WERI-Rb-1 (cell line): ENCODE measurements at regions not wholly inside any gene's neighbourhood (a gene's known extent, or its start where the extent isn't known, plus 50 kb on each side); places are given as distances from the start of the nearest gene placed in this dataset.
"Not testable (repeated sequence)": the region's sequence is repeated elsewhere in the genome, so short reads cannot be mapped to it uniquely, and the experiment has no call there.

Experiments
- DNase-seq: peaks from one replicate; pipeline ENCODE4 v3.0.0-alpha.2; 2020
- H3K27ac ChIP-seq: fragments of 250-450 bp; sonication (Bioruptor Pico); 2 replicates; pipeline ENCODE4 v1.5.1; 2020; ENCODE audit warnings: mild to moderate bottlenecking, moderate library complexity
- H3K27me3 ChIP-seq: fragments of 250-450 bp; sonication (Bioruptor Pico); 2 replicates; pipeline ENCODE4 v1.5.1; 2021; ENCODE audit warnings: mild to moderate bottlenecking, low read depth, moderate library complexity; ENCODE audit not compliant: insufficient read depth, severe bottlenecking
- H3K36me3 ChIP-seq: fragments of 250-450 bp; sonication (Bioruptor Pico); 2 replicates; pipeline ENCODE4 v1.5.1; 2020; ENCODE audit warnings: mild to moderate bottlenecking, moderate library complexity
- H3K4me3 ChIP-seq: 2 replicates; pipeline ENCODE4 v1.5.1; 2011; ENCODE audit warnings: low read depth, mild to moderate bottlenecking, control low read depth, low read length
- H3K9me3 ChIP-seq: fragments of 250-450 bp; sonication (Bioruptor Pico); 2 replicates; pipeline ENCODE4 v1.5.1; 2021; ENCODE audit warnings: mild to moderate bottlenecking, moderate library complexity; ENCODE audit not compliant: severe bottlenecking
- CTCF ChIP-seq: IDR thresholded peaks from 2 replicates; pipeline ENCODE4 v1.5.1; 2011; ENCODE audit warnings: low read depth, mild to moderate bottlenecking, control low read depth, inconsistent platforms, low read length

DNA sequence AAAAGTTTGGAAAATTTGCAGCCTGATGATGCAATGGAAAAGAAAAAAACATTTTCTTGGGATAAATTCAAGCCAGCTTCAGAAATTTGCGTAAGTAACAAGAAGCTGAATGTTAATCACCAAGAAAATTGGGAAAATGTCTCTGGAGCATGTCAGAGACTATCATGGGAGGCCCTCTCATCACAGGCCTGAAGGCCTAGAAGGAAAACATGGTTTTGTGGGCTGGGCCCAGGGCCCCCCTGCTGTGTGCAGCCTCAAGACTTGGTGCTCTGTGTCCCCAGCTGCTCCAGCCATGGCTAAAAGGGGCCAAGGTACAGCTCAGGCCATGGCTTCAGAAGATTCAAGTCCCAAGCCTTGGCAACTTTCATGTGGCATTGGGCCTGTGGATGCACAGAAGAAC lies 1049.8 kb upstream of the GRIA3 start:
- DNase-seq = no peak
- Histone ChIP-seq H3K36me3 (no peaks in the 10 kb centered on the region), H3K9me3 (no peaks in the 10 kb centered on the region), H3K4me3 (no peak overlapping the region), H3K27me3 (no peaks in the 10 kb centered on the region), H3K27ac (no peak overlapping the region)
- TF ChIP-seq CTCF = no peak

- DNase-seq = no peak
- Histone ChIP-seq H3K9me3 (no peaks in the 10 kb centered on the region), H3K36me3 (no peaks in the 10 kb centered on the region), H3K27ac (no peak overlapping the region), H3K27me3 (peaks cover 4% of the 10 kb centered on the region), H3K4me3 (no peak overlapping the region)
- no peak for TF ChIP-seq CTCF
Observed at GRCh38 chrX:122135070-122135469, 1049.0 kb upstream of the GRIA3 start.

DNA sequence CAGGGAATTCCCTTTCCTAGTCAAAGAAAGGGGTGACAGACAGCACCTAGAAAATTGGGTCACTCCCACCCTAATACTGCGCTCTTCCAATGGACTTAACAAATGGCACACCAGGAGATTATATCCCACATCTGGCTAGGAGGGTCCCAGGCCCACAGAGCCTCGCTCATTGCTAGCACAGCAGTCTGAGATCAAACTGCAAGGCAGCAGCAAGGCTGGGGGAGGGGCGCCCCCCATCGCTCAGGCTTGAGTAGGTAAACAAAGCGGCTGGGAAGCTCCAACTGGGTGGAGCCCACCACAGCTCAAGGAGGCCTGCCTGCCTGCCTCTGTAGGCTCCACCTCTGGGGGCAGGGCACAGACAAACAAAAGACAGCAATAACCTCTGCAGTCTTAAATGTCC lies 1043.9 kb upstream of the GRIA3 start:
- not testable (repeated sequence) for H3K9me3 ChIP-seq, DNase-seq

GRCh38 chrX:122154019-122154418 lies 1030.1 kb upstream of the GRIA3 start:
- no peaks in the 10 kb centered on the region for H3K36me3 ChIP-seq
- peaks cover 7% of the 10 kb centered on the region for H3K27me3 ChIP-seq
- no peak for TF ChIP-seq CTCF
- no peak overlapping the region for H3K4me3 ChIP-seq
- H3K27ac ChIP-seq = no peak overlapping the region
- no peak for DNase-seq
- no peaks in the 10 kb centered on the region for H3K9me3 ChIP-seq

More for the DNA sequence above, 1043.9 kb upstream of the GRIA3 start:
- not testable (repeated sequence) for H3K27me3 ChIP-seq, H3K36me3 ChIP-seq, H3K4me3 ChIP-seq, H3K27ac ChIP-seq

DNA sequence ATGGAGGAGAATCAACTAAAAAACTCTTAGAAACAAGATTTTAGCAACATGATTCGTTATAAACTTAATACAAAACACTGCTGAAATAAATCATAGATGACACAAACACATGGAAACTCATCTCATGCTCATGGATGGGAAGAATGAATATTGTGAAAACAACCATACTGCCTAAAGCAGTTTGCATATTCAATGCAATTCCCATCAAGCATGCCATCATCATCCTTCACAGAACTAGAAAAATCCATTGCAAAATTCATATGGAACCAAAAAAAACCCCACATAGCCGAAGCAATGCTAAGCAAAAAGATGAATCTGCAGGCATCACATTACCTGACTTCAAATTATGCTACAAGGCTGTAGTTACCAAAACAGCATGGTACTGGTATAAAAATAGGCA lies 1015.8 kb upstream of the GRIA3 start:
- no peaks in the 10 kb centered on the region for H3K9me3 ChIP-seq
- H3K27ac ChIP-seq = no peak overlapping the region
- H3K36me3 ChIP-seq = no peaks in the 10 kb centered on the region
- no peak for TF ChIP-seq CTCF
- H3K27me3 ChIP-seq = no peaks in the 10 kb centered on the region
- no peak overlapping the region for H3K4me3 ChIP-seq
- DNase-seq = no peak

GRCh38 chrX:122184791-122185190 lies 999.3 kb upstream of the GRIA3 start:
- Histone ChIP-seq H3K27me3 (peaks cover 2% of the 10 kb centered on the region), H3K27ac (no peak overlapping the region), H3K9me3 (no peaks in the 10 kb centered on the region), H3K36me3 (no peaks in the 10 kb centered on the region), H3K4me3 (no peak overlapping the region)
- no peak for TF ChIP-seq CTCF
- no peak for DNase-seq
